ENCODE measurements at regions not wholly inside any gene's neighbourhood (a gene's known extent, or its start where the extent isn't known, plus 50 kb on each side); places are given as distances from the start of the nearest gene placed in this dataset.
"Not testable (repeated sequence)": the region's sequence is repeated elsewhere in the genome, so short reads cannot be mapped to it uniquely, and the experiment has no call there.

GRCh38 chrY:7588176-7588575 is 676.6 kb upstream of the AMELY start:
- intact Hi-C loops (cut with micrococcal nuclease); H3K27me3 Mint-ChIP-seq; H3K4me1 Mint-ChIP-seq (ENCODE audit: low read depth); CTCF ChIA-PET; DNase-seq; H3K27ac Mint-ChIP-seq; H3K36me3 Mint-ChIP-seq; POLR2A ChIA-PET; H3K9me3 Mint-ChIP-seq; H3K4me3 Mint-ChIP-seq: not testable (repeated sequence)

DNA sequence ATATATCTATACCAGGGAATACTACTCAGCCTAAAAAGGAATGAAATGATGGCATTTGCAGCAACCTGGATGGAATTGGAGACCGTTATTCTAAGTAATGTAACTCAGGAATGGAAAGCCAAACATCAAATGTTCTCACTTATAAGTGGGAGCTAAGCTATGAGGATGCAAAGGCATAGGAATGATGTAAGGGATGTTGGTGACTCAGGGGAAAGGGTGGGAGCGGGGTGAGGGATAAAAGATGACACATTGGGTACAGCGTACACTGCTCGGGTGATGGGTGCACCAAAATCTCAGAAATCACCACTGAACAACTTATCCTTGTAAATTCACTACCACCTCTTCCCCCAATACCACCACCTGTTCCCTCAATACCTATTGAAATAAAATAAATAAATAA is 651.0 kb upstream of the AMELY start:
- no peaks in the 10 kb centered on the region for H3K27me3 Mint-ChIP-seq
- H3K4me1 Mint-ChIP-seq (ENCODE audit: low read depth), result no peaks in the 10 kb centered on the region
- intact Hi-C loops (cut with micrococcal nuclease), result no loop called here
- H3K4me3 Mint-ChIP-seq, result no peak overlapping the region
- ChIA-PET CTCF (no interaction called here), POLR2A (no interaction called here)
- H3K9me3 Mint-ChIP-seq, result peaks cover 2% of the 10 kb centered on the region
- no peaks in the 10 kb centered on the region for H3K36me3 Mint-ChIP-seq
- DNase-seq, result no peak
- H3K27ac Mint-ChIP-seq, result no peak overlapping the region

- H3K4me1 Mint-ChIP-seq (ENCODE audit: low read depth), result no peaks in the 10 kb centered on the region
- peaks cover 2% of the 10 kb centered on the region for H3K27me3 Mint-ChIP-seq
- intact Hi-C loops (cut with micrococcal nuclease), result no loop called here
- CTCF ChIA-PET, result no interaction called here
- no peak for DNase-seq
- H3K4me3 Mint-ChIP-seq, result no peak overlapping the region
- POLR2A ChIA-PET, result no interaction called here
- H3K9me3 Mint-ChIP-seq, result peaks cover 2% of the 10 kb centered on the region
- no peak overlapping the region for H3K27ac Mint-ChIP-seq
- H3K36me3 Mint-ChIP-seq, result no peaks in the 10 kb centered on the region
Observed at GRCh38 chrY:7557675-7558074, 646.1 kb upstream of the AMELY start.

GRCh38 chrY:7555006-7555405 is 643.5 kb upstream of the AMELY start:
- Mint-ChIP-seq H3K36me3 (no peaks in the 10 kb centered on the region), H3K4me3 (no peak overlapping the region), H3K4me1 (ENCODE audit: low read depth) (no peaks in the 10 kb centered on the region), H3K9me3 (peaks cover 4% of the 10 kb centered on the region), H3K27ac (no peak overlapping the region), H3K27me3 (peaks cover 5% of the 10 kb centered on the region)
- intact Hi-C loops (cut with micrococcal nuclease), result no loop called here
- DNase-seq, result no peak
- ChIA-PET POLR2A (no interaction called here), CTCF (no interaction called here)

GRCh38 chrY:7545060-7545459 is 633.5 kb upstream of the AMELY start:
- Mint-ChIP-seq H3K27me3 (no peaks in the 10 kb centered on the region), H3K4me3 (no peak overlapping the region), H3K9me3 (no peaks in the 10 kb centered on the region), H3K4me1 (ENCODE audit: low read depth) (peaks cover 3% of the 10 kb centered on the region), H3K36me3 (no peaks in the 10 kb centered on the region), H3K27ac (no peak overlapping the region)
- intact Hi-C loops (cut with micrococcal nuclease), result no loop called here
- DNase-seq, result no peak
- ChIA-PET CTCF (no interaction called here), POLR2A (no interaction called here)

DNA sequence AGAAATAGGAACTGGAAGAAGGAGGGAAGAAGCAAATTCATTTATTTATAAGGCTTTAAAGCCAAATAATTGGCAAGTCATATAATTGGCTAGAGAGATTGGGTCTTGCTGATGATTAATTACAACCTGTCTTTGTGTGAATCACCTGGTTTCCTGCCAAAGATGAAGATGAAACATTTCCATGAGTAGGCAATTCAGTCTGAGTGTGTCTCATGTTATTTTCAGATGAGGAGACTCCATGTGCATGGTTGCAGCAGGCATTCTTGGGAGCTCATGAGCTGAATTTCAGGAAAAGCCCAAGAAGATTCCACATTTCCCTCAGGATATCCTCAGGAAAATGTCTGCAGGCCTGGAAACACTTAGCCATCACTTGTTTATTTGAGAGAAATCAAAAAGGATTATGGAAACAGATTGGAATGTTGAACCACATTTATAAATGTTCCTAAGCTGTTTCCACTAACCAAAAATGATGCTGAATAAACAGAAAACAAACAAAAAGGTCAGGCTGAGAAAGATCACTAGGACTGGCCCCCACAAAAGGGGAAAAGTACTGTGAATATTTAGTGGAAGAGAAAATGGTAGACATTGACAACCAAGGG is 632.7 kb upstream of the AMELY start:
- H3K4me1 Mint-ChIP-seq (ENCODE audit: low read depth), result peaks cover 3% of the 10 kb centered on the region
- no peak overlapping the region for H3K27ac Mint-ChIP-seq
- CTCF ChIA-PET, result no interaction called here

GRCh38 chrY:7543506-7543905 is 632.0 kb upstream of the AMELY start:
- DNase-seq, result no peak
- H3K4me1 Mint-ChIP-seq (ENCODE audit: low read depth), result peaks cover 3% of the 10 kb centered on the region
- no peak overlapping the region for H3K27ac Mint-ChIP-seq
- no peaks in the 10 kb centered on the region for H3K9me3 Mint-ChIP-seq
- H3K27me3 Mint-ChIP-seq, result no peaks in the 10 kb centered on the region
- intact Hi-C loops (cut with micrococcal nuclease), result no loop called here
- POLR2A ChIA-PET, result no interaction called here
- no peak overlapping the region for H3K4me3 Mint-ChIP-seq
- H3K36me3 Mint-ChIP-seq, result no peaks in the 10 kb centered on the region
- CTCF ChIA-PET, result no interaction called here

More for the DNA sequence above, 632.7 kb upstream of the AMELY start:
- H3K9me3 Mint-ChIP-seq, result no peaks in the 10 kb centered on the region
- DNase-seq, result no peak
- POLR2A ChIA-PET, result no interaction called here
- H3K27me3 Mint-ChIP-seq, result no peaks in the 10 kb centered on the region
- H3K4me3 Mint-ChIP-seq, result no peak overlapping the region
- H3K36me3 Mint-ChIP-seq, result no peaks in the 10 kb centered on the region
- intact Hi-C loops (cut with micrococcal nuclease), result no loop called here

DNA sequence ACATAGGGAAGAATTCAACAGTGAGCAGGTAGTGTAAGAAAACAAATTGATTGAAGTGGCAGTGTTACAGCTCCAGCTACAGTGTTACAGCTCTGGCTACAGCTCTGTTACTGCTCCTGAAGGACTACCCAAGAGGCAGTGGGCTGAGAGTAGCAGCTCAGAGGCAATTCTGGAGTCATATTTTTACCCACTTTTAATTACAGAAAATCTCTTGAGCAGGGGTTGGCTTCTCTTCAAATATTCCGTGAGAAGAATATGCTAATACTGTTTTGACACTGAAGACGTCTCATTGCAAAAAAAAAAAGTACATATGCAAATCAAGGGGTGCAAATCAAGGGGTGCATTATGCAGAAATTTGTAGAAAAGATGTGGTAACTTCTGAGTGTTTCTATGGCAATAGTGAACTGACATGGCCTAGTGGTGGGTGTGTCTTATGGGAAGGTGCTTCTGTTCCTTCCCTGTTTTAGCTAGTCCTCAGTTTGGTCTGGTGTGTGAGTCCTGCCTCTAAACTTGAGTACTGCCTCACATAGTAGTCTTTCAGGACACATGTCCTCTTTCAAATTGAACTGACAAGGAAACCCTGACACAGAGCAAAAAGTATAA is 630.8 kb upstream of the AMELY start:
- no peaks in the 10 kb centered on the region for H3K9me3 Mint-ChIP-seq
- no peak overlapping the region for H3K4me3 Mint-ChIP-seq
- no peak for DNase-seq
- intact Hi-C loops (cut with micrococcal nuclease), result no loop called here
- peaks cover 3% of the 10 kb centered on the region for H3K4me1 Mint-ChIP-seq (ENCODE audit: low read depth)
- H3K27ac Mint-ChIP-seq, result no peak overlapping the region
- POLR2A ChIA-PET, result no interaction called here
- no peaks in the 10 kb centered on the region for H3K27me3 Mint-ChIP-seq
- CTCF ChIA-PET, result no interaction called here
- no peaks in the 10 kb centered on the region for H3K36me3 Mint-ChIP-seq

DNA sequence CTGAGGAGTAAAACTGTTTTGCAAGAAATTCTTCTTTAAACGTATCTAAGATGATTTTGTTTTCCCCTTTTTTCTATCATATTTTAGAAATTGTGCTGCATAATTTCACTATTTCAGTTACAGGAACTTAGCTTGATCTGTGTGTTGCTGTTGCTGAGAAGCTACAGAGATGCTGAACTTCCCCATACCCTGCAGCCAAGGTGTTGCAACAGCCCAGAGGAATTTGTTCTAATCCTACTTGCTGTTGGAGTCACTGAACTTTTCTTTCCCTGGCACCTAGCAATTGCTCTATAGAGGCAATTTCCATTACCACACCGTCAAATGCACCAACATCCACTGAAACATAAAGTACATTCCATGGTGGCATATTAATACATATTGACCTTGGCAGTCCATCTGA is 617.8 kb upstream of the AMELY start:
- Mint-ChIP-seq H3K27me3 (peaks cover 12% of the 10 kb centered on the region), H3K4me3 (no peak overlapping the region), H3K4me1 (ENCODE audit: low read depth) (no peaks in the 10 kb centered on the region), H3K27ac (no peak overlapping the region), H3K36me3 (no peaks in the 10 kb centered on the region), H3K9me3 (no peaks in the 10 kb centered on the region)
- DNase-seq, result no peak
- intact Hi-C loops (cut with micrococcal nuclease), result no loop called here
- POLR2A ChIA-PET, result no interaction called here
- CTCF ChIA-PET, result no interaction called here

- H3K4me3 Mint-ChIP-seq; H3K27ac Mint-ChIP-seq; DNase-seq; CTCF ChIA-PET; H3K9me3 Mint-ChIP-seq; POLR2A ChIA-PET; H3K36me3 Mint-ChIP-seq; H3K4me1 Mint-ChIP-seq (ENCODE audit: low read depth); intact Hi-C loops (cut with micrococcal nuclease): not testable (repeated sequence)
- H3K27me3 Mint-ChIP-seq, result peaks cover 12% of the 10 kb centered on the region
Observed at GRCh38 chrY:7527568-7527967, 616.0 kb upstream of the AMELY start.

DNA sequence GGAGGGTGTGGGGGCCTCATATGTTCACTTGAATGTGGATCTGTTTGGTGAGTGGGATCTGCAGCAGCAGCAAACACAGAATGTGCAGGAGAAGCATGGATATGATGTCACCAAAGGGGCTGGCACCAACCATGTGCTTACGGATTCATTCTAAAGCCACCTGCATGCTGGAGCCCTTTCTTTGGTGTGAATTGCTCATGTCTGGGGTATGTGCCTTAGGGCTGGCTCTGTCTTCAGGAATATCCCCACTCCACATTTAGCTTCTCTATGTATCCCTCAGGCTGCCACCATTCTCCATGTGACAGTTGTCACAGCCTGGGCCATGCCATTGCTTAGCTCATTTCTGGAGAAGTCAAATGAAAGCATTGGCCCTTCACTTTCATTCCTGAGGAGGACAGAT is 606.8 kb upstream of the AMELY start:
- Mint-ChIP-seq H3K36me3 (no peaks in the 10 kb centered on the region), H3K9me3 (no peaks in the 10 kb centered on the region), H3K4me3 (no peak overlapping the region), H3K4me1 (ENCODE audit: low read depth) (no peaks in the 10 kb centered on the region), H3K27me3 (peaks cover 7% of the 10 kb centered on the region), H3K27ac (no peak overlapping the region)
- ChIA-PET POLR2A (no interaction called here), CTCF (no interaction called here)
- no peak for DNase-seq
- intact Hi-C loops (cut with micrococcal nuclease), result no loop called here

GRCh38 chrY:7516268-7516667 is 604.7 kb upstream of the AMELY start:
- Mint-ChIP-seq H3K36me3 (no peaks in the 10 kb centered on the region), H3K27ac (no peak overlapping the region), H3K27me3 (peaks cover 4% of the 10 kb centered on the region), H3K4me1 (ENCODE audit: low read depth) (no peaks in the 10 kb centered on the region), H3K4me3 (no peak overlapping the region), H3K9me3 (peaks cover 6% of the 10 kb centered on the region)
- no peak for DNase-seq
- intact Hi-C loops (cut with micrococcal nuclease), result no loop called here
- ChIA-PET POLR2A (no interaction called here), CTCF (no interaction called here)

DNA sequence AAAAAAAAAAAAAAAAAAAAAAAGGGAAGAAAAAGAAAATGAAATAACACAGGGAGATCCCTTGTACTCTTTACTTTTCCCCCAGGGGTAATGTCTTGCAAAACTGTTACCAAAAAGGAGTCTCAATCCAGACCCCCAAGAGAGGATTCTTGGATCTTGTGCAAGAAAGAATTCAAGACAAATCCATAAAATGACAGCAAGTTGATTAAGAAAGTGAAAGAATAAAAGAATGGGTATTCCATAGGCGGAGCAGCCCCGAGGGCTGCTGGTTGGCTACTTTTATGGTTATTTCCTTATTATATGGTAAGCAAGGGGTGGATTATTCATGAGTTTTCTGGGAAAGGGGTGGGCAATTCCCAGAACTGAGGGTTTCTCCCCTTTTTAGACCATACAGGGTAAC is 604.3 kb upstream of the AMELY start:
- peaks cover 6% of the 10 kb centered on the region for H3K9me3 Mint-ChIP-seq
- CTCF ChIA-PET, result no interaction called here
- H3K27me3 Mint-ChIP-seq, result peaks cover 4% of the 10 kb centered on the region
- POLR2A ChIA-PET, result no interaction called here
- no peak for DNase-seq
- no peak overlapping the region for H3K27ac Mint-ChIP-seq
- H3K4me3 Mint-ChIP-seq, result no peak overlapping the region
- H3K36me3 Mint-ChIP-seq, result no peaks in the 10 kb centered on the region
- H3K4me1 Mint-ChIP-seq (ENCODE audit: low read depth), result no peaks in the 10 kb centered on the region
- intact Hi-C loops (cut with micrococcal nuclease), result no loop called here

Measured in activated CD4-positive, alpha-beta memory T cell treated with anti-CD3 and anti-CD28 coated beads for 36 hours (primary cell).